SK-N-SH (cell line): ENCODE measurements at regions not wholly inside any gene's neighbourhood (a gene's known extent, or its start where the extent isn't known, plus 50 kb on each side); places are given as distances from the start of the nearest gene placed in this dataset.

Experiments used
- CTCF ChIA-PET: fragments of 300-600, 350-600 bp; formaldehyde crosslinking; extraction: SDS; loops from one replicate; lab custom pipeline; 2021; lab: Yijun Ruan, JAX
- POLR2A ChIA-PET: fragments of 350-600 bp; sonication (Branson Sonifier 250); formaldehyde crosslinking; extraction: SDS; loops from one replicate; lab custom pipeline; 2020; ENCODE audit warnings: antibody characterized with exemption, inconsistent platforms; lab: Yijun Ruan, JAX
- DNase-seq: peaks from one replicate; pipeline ENCODE4 v3.0.0; 2012
- H2AFZ ChIP-seq: fragments of 200-600 bp; sonication (generic); 2 replicates; pipeline ENCODE4 v1.8.1; 2016; ENCODE audit warnings: antibody characterized with exemption, mild to moderate bottlenecking, low read depth
- H3F3A ChIP-seq: fragments of 200-600 bp; sonication (generic); replicated peaks from 2 replicates; pipeline ENCODE3; 2016; ENCODE audit warnings: antibody characterized with exemption, mild to moderate bottlenecking; ENCODE audit not compliant: insufficient read depth
- H3K27ac ChIP-seq, 2 experiments: fragments of 200-500 bp in 1 of 2; fragments of 200-600 bp in 1 of 2; sonication (Bioruptor generic) in 1 of 2; sonication (generic), shearing (Covaris generic) in 1 of 2; 2 replicates each; pipeline versions ENCODE4 v1.5.1 to v1.6.1; 2014 to 2016; ENCODE audit warnings: low read depth in 2 of 2, inconsistent platforms in 1 of 2, low read length in 1 of 2, mild to moderate bottlenecking in 1 of 2, mixed read lengths in 1 of 2
- H3K27me3 ChIP-seq: fragments of 200-600 bp; sonication (generic), shearing (Covaris generic); 2 replicates; pipeline ENCODE4 v1.6.1; 2016; ENCODE audit warnings: mixed run types; ENCODE audit not compliant: insufficient read depth
- H3K36me3 ChIP-seq, 2 experiments: fragments of 200-500 bp in 1 of 2; fragments of 200-600 bp in 1 of 2; sonication (Bioruptor generic) in 1 of 2; sonication (generic) in 1 of 2; replicated peaks in 1 of 2; 2 replicates each; pipeline versions ENCODE3 to v1.5.1; 2014 to 2016; ENCODE audit warnings: low read length in 1 of 2, mild to moderate bottlenecking in 1 of 2; ENCODE audit not compliant: insufficient read depth in 2 of 2, control insufficient read depth in 1 of 2
- H3K4me1 ChIP-seq, 2 experiments: fragments of 200-500 bp in 1 of 2; fragments of 200-600 bp in 1 of 2; sonication (Bioruptor generic) in 1 of 2; sonication (generic), shearing (Covaris generic) in 1 of 2; 2 replicates each; pipeline versions ENCODE4 v1.5.1 to v1.6.1; 2014 to 2016; ENCODE audit warnings: low read depth in 1 of 2, low read length in 1 of 2, mixed run types in 1 of 2; ENCODE audit not compliant: insufficient read depth in 2 of 2, control insufficient read depth in 1 of 2
- H3K4me2 ChIP-seq: fragments of 200-600 bp; sonication (generic), shearing (Covaris generic); 2 replicates; pipeline ENCODE4 v1.6.1; 2017; ENCODE audit warnings: mixed run types
- H3K4me3 ChIP-seq, 2 experiments: fragments of 200-500 bp in 1 of 2; fragments of 200-600 bp in 1 of 2; sonication (Bioruptor generic) in 1 of 2; sonication (generic), shearing (Covaris generic) in 1 of 2; 2 replicates each; pipeline versions ENCODE4 v1.5.1 to v1.8.1; 2014 to 2016; ENCODE audit warnings: low read depth in 2 of 2, inconsistent platforms in 1 of 2, low read length in 1 of 2, mild to moderate bottlenecking in 1 of 2, mixed read lengths in 1 of 2, moderate library complexity in 1 of 2
- H3K79me2 ChIP-seq: fragments of 200-600 bp; sonication (generic); 2 replicates; pipeline ENCODE4 v1.8.1; 2017; ENCODE audit warnings: mild to moderate bottlenecking; ENCODE audit not compliant: insufficient read depth
- H3K9ac ChIP-seq: fragments of 200-600 bp; sonication (generic); 2 replicates; pipeline ENCODE4 v1.6.1; 2017; ENCODE audit warnings: mixed run types
- H3K9me2 ChIP-seq: fragments of 200-600 bp; sonication (generic); 2 replicates; pipeline ENCODE4 v1.6.1; 2017; ENCODE audit warnings: mixed run types
- H3K9me3 ChIP-seq: fragments of 200-600 bp; sonication (generic); 2 replicates; pipeline ENCODE4 v1.6.1; 2017; ENCODE audit warnings: mixed run types, mild to moderate bottlenecking, moderate library complexity
- H4K20me1 ChIP-seq: fragments of 200-600 bp; sonication (generic); 2 replicates; pipeline ENCODE4 v1.6.1; 2017; ENCODE audit warnings: mild to moderate bottlenecking, mixed run types; ENCODE audit not compliant: insufficient read depth
- CHD2 ChIP-seq: fragments of 150-350 bp; IDR thresholded peaks from 2 replicates; pipeline ENCODE4 v1.6.1; 2018; ENCODE audit warnings: low read length; ENCODE audit not compliant: partially characterized antibody
- ELF1 ChIP-seq: IDR thresholded peaks from 2 replicates; pipeline ENCODE4 v1.4.0; 2012
- EP300 ChIP-seq, 2 experiments: IDR thresholded peaks; 2 replicates each; pipeline versions ENCODE4 v1.4.0 to v1.6.1; 2012; ENCODE audit warnings: borderline replicate concordance in 1 of 2, low read depth in 1 of 2, low read length in 1 of 2
- FOSL2 ChIP-seq: IDR thresholded peaks from 2 replicates; pipeline ENCODE4 v1.4.0; 2012; ENCODE audit warnings: low read depth, mild to moderate bottlenecking, moderate library complexity, borderline replicate concordance
- GATA2 ChIP-seq: sonication (generic); formaldehyde crosslinking; IDR thresholded peaks from 2 replicates; pipeline ENCODE4 v1.5.0; 2020; ENCODE audit warnings: mild to moderate bottlenecking, missing genetic modification reagents
- NRF1 ChIP-seq: IDR thresholded peaks from 2 replicates; pipeline ENCODE4 v1.6.1; 2012; ENCODE audit warnings: low read depth, mild to moderate bottlenecking, low read length
- RAD21 ChIP-seq: IDR thresholded peaks from 2 replicates; pipeline ENCODE4 v1.6.1; 2012; ENCODE audit warnings: mild to moderate bottlenecking, low read length
- RCOR1 ChIP-seq: fragments of 150-350 bp; IDR thresholded peaks from 2 replicates; pipeline ENCODE4 v1.6.1; 2017; ENCODE audit warnings: antibody characterized with exemption, low read length
- RFX5 ChIP-seq: IDR thresholded peaks from 2 replicates; pipeline ENCODE4 v1.6.1; 2012; ENCODE audit warnings: mild to moderate bottlenecking, improper control_type of control experiment, low read length
- RXRA ChIP-seq: IDR thresholded peaks from 2 replicates; pipeline ENCODE4 v1.4.0; 2012; ENCODE audit warnings: low read depth, mild to moderate bottlenecking, borderline replicate concordance
- TCF12 ChIP-seq: IDR thresholded peaks from 2 replicates; pipeline ENCODE4 v1.4.0; 2012
- TEAD4 ChIP-seq: IDR thresholded peaks from 2 replicates; pipeline ENCODE4 v1.4.0; 2012; ENCODE audit warnings: mild to moderate bottlenecking, borderline replicate concordance; ENCODE audit not compliant: insufficient read depth
- YY1 ChIP-seq: IDR thresholded peaks from 2 replicates; pipeline ENCODE4 v1.4.0; 2012; ENCODE audit warnings: low read depth, mild to moderate bottlenecking
- WGBS: methylation state at CpG from one replicate; pipeline ENCODE4 v1.1.6; 2017; ENCODE audit warnings: low lambda C conversion rate; 5-methylcytosine and 5-hydroxymethylcytosine counted together
- TF ChIP-seq, protein P1 (sequence below): IDR thresholded peaks from 2 replicates; pipeline ENCODE4; 2012
- TF ChIP-seq, protein P2 (sequence below): IDR thresholded peaks from 2 replicates; pipeline ENCODE4 v1.4.0; 2012; ENCODE audit warnings: low read depth, borderline replicate concordance
- TF ChIP-seq, protein P3 (sequence below): fragments of 150-350 bp; IDR thresholded peaks from 2 replicates; pipeline ENCODE4 v1.6.1; 2016; ENCODE audit warnings: mild to moderate bottlenecking, low read depth, low read length
- TF ChIP-seq, protein P4 (sequence below): IDR thresholded peaks from 2 replicates; pipeline ENCODE4 v1.6.1; 2012; ENCODE audit warnings: mild to moderate bottlenecking, low read depth, low read length, moderate library complexity

DNA sequence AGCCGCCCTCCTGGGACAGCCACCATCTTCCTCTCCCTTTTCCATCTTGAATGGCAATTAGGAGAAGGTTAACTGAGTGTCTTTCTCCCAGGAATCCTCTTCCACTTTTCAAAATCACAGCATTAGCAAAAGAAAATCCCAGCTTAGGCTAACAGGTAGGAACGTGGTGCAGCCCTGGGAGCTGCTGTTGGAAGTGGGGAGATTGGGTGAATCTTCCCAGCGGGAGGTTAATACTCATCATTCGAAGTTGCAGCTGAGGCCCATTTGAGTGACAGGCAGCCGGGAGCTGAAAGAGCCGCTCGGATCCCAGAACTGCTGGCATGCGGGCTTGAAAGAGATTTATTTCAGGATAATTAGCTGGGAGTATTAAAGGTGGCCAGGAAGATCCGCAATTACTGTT, 306.0 kb downstream of the BCL11A start:
- Histone ChIP-seq H3K36me3 (no peaks in the 10 kb centered on the region), H3K27ac (no peak overlapping the region), H3K9ac (no peak overlapping the region), H2AFZ (no peak overlapping the region), H3K9me3 (no peaks in the 10 kb centered on the region), H3K27me3 (no peaks in the 10 kb centered on the region), H3K4me3 (no peak overlapping the region), H4K20me1 (no peaks in the 10 kb centered on the region), H3K4me2 (no peak overlapping the region), H3K9me2 (no peaks in the 10 kb centered on the region), H3F3A (no peaks in the 10 kb centered on the region), H3K4me1 (no peaks in the 10 kb centered on the region), H3K79me2 (no peaks in the 10 kb centered on the region)
- WGBS: 46% methylated on average over 9 of the region's 9 CpGs
- ChIA-PET CTCF (no interaction called here), POLR2A (no interaction called here)
- DNase-seq: no peak
- TF ChIP-seq, protein P1, sequence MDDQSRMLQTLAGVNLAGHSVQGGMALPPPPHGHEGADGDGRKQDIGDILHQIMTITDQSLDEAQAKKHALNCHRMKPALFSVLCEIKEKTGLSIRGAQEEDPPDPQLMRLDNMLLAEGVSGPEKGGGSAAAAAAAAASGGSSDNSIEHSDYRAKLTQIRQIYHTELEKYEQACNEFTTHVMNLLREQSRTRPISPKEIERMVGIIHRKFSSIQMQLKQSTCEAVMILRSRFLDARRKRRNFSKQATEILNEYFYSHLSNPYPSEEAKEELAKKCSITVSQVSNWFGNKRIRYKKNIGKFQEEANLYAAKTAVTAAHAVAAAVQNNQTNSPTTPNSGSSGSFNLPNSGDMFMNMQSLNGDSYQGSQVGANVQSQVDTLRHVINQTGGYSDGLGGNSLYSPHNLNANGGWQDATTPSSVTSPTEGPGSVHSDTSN: no peak
- no peak for TF ChIP-seq TEAD4
- TF ChIP-seq, protein P2, sequence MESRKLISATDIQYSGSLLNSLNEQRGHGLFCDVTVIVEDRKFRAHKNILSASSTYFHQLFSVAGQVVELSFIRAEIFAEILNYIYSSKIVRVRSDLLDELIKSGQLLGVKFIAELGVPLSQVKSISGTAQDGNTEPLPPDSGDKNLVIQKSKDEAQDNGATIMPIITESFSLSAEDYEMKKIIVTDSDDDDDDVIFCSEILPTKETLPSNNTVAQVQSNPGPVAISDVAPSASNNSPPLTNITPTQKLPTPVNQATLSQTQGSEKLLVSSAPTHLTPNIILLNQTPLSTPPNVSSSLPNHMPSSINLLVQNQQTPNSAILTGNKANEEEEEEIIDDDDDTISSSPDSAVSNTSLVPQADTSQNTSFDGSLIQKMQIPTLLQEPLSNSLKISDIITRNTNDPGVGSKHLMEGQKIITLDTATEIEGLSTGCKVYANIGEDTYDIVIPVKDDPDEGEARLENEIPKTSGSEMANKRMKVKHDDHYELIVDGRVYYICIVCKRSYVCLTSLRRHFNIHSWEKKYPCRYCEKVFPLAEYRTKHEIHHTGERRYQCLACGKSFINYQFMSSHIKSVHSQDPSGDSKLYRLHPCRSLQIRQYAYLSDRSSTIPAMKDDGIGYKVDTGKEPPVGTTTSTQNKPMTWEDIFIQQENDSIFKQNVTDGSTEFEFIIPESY: no peak
- TF ChIP-seq CHD2: no peak
- TF ChIP-seq YY1: no peak
- TF ChIP-seq, protein P3, sequence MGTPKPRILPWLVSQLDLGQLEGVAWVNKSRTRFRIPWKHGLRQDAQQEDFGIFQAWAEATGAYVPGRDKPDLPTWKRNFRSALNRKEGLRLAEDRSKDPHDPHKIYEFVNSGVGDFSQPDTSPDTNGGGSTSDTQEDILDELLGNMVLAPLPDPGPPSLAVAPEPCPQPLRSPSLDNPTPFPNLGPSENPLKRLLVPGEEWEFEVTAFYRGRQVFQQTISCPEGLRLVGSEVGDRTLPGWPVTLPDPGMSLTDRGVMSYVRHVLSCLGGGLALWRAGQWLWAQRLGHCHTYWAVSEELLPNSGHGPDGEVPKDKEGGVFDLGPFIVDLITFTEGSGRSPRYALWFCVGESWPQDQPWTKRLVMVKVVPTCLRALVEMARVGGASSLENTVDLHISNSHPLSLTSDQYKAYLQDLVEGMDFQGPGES: no peak
- TF ChIP-seq RXRA: no peak
- TF ChIP-seq EP300 (IDR thresholded peaks at IDR 0.05; ENCODE audit: borderline replicate concordance in 1 of 2, low read depth in 1 of 2, low read length in 1 of 2): no peak
- no peak for TF ChIP-seq GATA2 (CRISPR knock-in tag)
- no peak for TF ChIP-seq ELF1
- no peak for TF ChIP-seq FOSL2

DNA sequence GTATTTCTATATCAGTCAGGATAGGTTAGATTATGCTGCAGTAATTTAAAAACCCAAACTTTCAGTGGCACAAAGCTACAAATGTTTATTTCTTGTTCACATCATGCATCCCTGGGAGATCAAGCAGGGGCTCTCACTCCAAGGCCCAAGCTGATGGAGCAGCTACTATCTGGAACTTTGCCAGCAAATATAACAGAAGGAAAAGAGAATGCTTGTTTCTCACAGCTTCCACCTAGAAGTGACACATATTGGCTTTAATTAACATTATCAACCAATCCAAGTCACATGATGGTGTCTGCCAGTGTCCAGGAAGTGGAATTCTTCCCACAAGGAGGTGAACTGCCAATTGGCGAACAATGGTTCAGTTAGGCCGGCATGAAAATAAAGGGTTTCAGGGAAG, 306.9 kb downstream of the BCL11A start:
- no peaks in the 10 kb centered on the region for H3K79me2 ChIP-seq
- H3K36me3 ChIP-seq: no peaks in the 10 kb centered on the region
- no peak overlapping the region for H3K4me2 ChIP-seq
- TF ChIP-seq, protein P4, sequence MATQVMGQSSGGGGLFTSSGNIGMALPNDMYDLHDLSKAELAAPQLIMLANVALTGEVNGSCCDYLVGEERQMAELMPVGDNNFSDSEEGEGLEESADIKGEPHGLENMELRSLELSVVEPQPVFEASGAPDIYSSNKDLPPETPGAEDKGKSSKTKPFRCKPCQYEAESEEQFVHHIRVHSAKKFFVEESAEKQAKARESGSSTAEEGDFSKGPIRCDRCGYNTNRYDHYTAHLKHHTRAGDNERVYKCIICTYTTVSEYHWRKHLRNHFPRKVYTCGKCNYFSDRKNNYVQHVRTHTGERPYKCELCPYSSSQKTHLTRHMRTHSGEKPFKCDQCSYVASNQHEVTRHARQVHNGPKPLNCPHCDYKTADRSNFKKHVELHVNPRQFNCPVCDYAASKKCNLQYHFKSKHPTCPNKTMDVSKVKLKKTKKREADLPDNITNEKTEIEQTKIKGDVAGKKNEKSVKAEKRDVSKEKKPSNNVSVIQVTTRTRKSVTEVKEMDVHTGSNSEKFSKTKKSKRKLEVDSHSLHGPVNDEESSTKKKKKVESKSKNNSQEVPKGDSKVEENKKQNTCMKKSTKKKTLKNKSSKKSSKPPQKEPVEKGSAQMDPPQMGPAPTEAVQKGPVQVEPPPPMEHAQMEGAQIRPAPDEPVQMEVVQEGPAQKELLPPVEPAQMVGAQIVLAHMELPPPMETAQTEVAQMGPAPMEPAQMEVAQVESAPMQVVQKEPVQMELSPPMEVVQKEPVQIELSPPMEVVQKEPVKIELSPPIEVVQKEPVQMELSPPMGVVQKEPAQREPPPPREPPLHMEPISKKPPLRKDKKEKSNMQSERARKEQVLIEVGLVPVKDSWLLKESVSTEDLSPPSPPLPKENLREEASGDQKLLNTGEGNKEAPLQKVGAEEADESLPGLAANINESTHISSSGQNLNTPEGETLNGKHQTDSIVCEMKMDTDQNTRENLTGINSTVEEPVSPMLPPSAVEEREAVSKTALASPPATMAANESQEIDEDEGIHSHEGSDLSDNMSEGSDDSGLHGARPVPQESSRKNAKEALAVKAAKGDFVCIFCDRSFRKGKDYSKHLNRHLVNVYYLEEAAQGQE: no peak
- TF ChIP-seq FOSL2 (no peak), RFX5 (no peak), ELF1 (no peak), RAD21 (no peak), RCOR1 (no peak), RXRA (no peak), EP300 (IDR thresholded peaks at IDR 0.05; ENCODE audit: borderline replicate concordance in 1 of 2, low read depth in 1 of 2, low read length in 1 of 2) (no peak), NRF1 (no peak), TCF12 (no peak), YY1 (no peak)
- TF ChIP-seq, protein P3: no peak
- POLR2A ChIA-PET: no interaction called here
- DNase-seq: no peak
- 92% methylated on average over 2 of the region's 2 CpGs for WGBS
- H3K4me3 ChIP-seq: no peak overlapping the region
- no peaks in the 10 kb centered on the region for H3K9me3 ChIP-seq
- no peaks in the 10 kb centered on the region for H3F3A ChIP-seq
- no peaks in the 10 kb centered on the region for H3K27me3 ChIP-seq
- no peaks in the 10 kb centered on the region for H3K4me1 ChIP-seq
- H2AFZ ChIP-seq: no peak overlapping the region
- H4K20me1 ChIP-seq: no peaks in the 10 kb centered on the region
- H3K9ac ChIP-seq: no peak overlapping the region
- CTCF ChIA-PET: no interaction called here
- no peak overlapping the region for H3K27ac ChIP-seq
- no peaks in the 10 kb centered on the region for H3K9me2 ChIP-seq
